ENCODE measurements at regions not wholly inside any gene's neighbourhood (a gene's known extent, or its start where the extent isn't known, plus 50 kb on each side); places are given as distances from the start of the nearest gene placed in this dataset.

DNA sequence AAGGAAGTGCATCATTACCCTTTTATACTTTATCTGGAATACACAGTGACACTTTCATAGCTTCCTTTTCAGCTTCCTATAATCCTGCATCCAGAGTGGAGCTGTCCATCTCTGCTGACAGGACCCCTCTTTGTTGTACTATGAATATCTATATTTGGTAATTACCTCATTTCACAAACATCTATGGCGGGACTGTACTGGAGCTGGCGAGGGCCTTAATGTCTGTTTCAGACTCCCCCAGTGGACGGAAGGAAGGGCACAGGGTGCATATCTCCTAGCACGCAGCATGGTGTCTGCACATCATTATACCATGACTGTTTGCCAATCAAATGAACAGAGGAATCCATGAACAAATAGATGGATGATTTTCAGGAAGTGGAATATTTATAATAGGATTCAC, 142.3 kb downstream of the SOX11 start:
- H3K4me3 Mint-ChIP-seq, result no peak overlapping the region

DNA sequence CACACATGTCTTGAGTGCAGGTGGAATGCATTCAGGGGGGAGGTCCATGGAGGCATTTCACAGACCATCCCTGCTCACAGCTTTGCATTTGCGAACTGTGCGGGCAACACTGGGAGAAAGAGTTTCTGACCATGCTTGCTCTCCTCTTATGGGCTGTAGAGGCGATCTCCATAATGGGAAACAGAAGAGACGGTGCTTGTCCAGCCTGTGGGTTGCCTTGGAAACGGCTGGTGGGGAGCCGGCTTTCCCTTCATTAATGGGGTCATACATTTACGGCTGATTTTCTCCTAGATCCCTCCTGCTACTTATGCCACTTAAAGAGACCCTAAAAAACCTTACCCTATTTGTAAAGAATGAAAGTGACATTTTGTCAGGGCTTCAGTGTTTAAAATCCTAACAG, 147.4 kb downstream of the SOX11 start:
- no peaks in the 10 kb centered on the region for H3K4me1 ChIP-seq (ENCODE audit: control insufficient read depth in 2 of 2, insufficient read depth in 2 of 2, low read length in 2 of 2)
- intact Hi-C loops (cut with micrococcal nuclease), result no loop called here
- H3K9me3 ChIP-seq (ENCODE audit: control insufficient read depth in 2 of 3, low read length in 3 of 3), result no peaks in the 10 kb centered on the region
- ATAC-seq (no peak), DNase-seq (no peak)
- H3K27me3 ChIP-seq (ENCODE audit: control insufficient read depth in 2 of 2, insufficient read depth in 2 of 2, low read length in 2 of 2), result no peaks in the 10 kb centered on the region
- no peaks in the 10 kb centered on the region for H3K36me3 ChIP-seq (ENCODE audit: control insufficient read depth in 2 of 3, insufficient read depth in 3 of 3, low read length in 3 of 3)
- H3K36me3 Mint-ChIP-seq, result no peaks in the 10 kb centered on the region
- no peak overlapping the region for H3K4me3 Mint-ChIP-seq
- ChIA-PET CTCF (no interaction called here), POLR2A (no interaction called here)
- no peaks in the 10 kb centered on the region for H3K4me1 Mint-ChIP-seq
- no peak overlapping the region for H3K27ac ChIP-seq (ENCODE audit: low read depth, low read length)
- peaks cover 0 to 8% (median 0%) of the 10 kb centered on the region in 11 donors for H3K9me3 Mint-ChIP-seq
- peaks cover 0 to 10% (median 0%) of the 10 kb centered on the region in 5 donors for H3K27me3 Mint-ChIP-seq
- no peak overlapping the region for H3K4me3 ChIP-seq (ENCODE audit: low read length)
- no peak overlapping the region for H3K27ac Mint-ChIP-seq

More for the DNA sequence above, 142.3 kb downstream of the SOX11 start:
- H3K27me3 ChIP-seq (ENCODE audit: control insufficient read depth in 2 of 2, insufficient read depth in 2 of 2, low read length in 2 of 2), result no peaks in the 10 kb centered on the region
- Mint-ChIP-seq H3K9me3 (peaks cover 0 to 10% (median 3%) of the 10 kb centered on the region in 11 donors), H3K4me1 (no peaks in the 10 kb centered on the region), H3K27me3 (no peaks in the 10 kb centered on the region), H3K27ac (no peak overlapping the region), H3K36me3 (no peaks in the 10 kb centered on the region)
- POLR2A ChIA-PET, result no interaction called here
- H3K27ac ChIP-seq (ENCODE audit: low read depth, low read length), result no peak overlapping the region
- no peaks in the 10 kb centered on the region for H3K4me1 ChIP-seq (ENCODE audit: control insufficient read depth in 2 of 2, insufficient read depth in 2 of 2, low read length in 2 of 2)
- no peaks in the 10 kb centered on the region for H3K9me3 ChIP-seq (ENCODE audit: control insufficient read depth in 2 of 3, low read length in 3 of 3)
- CTCF ChIA-PET, result no interaction called here
- no peak overlapping the region for H3K4me3 ChIP-seq (ENCODE audit: low read length)
- no peak for ATAC-seq
- intact Hi-C loops (cut with micrococcal nuclease), result no loop called here
- no peak for DNase-seq
- H3K36me3 ChIP-seq (ENCODE audit: control insufficient read depth in 2 of 3, insufficient read depth in 3 of 3, low read length in 3 of 3), result no peaks in the 10 kb centered on the region

DNA sequence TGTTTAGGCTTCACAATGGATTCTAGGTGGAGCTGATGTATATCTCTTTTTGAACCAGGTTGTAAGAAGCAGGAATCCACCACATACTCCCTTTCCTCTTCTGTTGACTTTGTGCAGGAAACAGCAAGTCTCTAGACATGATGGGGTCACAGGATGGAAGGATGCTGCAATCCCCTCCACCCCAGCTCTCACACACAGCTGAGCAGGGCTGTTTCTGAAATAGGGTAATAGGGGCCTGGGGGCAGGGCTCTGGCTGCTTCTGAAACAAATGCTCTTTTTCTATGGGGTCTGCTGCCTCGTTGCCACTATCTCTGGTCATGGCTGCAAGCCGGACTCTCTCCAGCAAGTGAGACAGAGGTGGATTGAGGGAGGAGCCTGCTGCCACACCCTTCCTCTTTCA, 148.9 kb downstream of the SOX11 start:
- Histone ChIP-seq H3K27ac (ENCODE audit: low read depth, low read length) (no peak overlapping the region), H3K4me3 (ENCODE audit: low read length) (no peak overlapping the region), H3K27me3 (ENCODE audit: control insufficient read depth in 2 of 2, insufficient read depth in 2 of 2, low read length in 2 of 2) (no peaks in the 10 kb centered on the region), H3K9me3 (ENCODE audit: control insufficient read depth in 2 of 3, low read length in 3 of 3) (no peaks in the 10 kb centered on the region), H3K4me1 (ENCODE audit: control insufficient read depth in 2 of 2, insufficient read depth in 2 of 2, low read length in 2 of 2) (no peaks in the 10 kb centered on the region), H3K36me3 (ENCODE audit: control insufficient read depth in 2 of 3, insufficient read depth in 3 of 3, low read length in 3 of 3) (no peaks in the 10 kb centered on the region)
- peaks cover 0 to 10% (median 0%) of the 10 kb centered on the region in 5 donors for H3K27me3 Mint-ChIP-seq
- H3K4me3 Mint-ChIP-seq, result no peak overlapping the region
- ChIA-PET POLR2A (no interaction called here), CTCF (no interaction called here)
- H3K27ac Mint-ChIP-seq, result no peak overlapping the region
- no peak for ATAC-seq
- intact Hi-C loops (cut with micrococcal nuclease), result no loop called here
- DNase-seq, result no peak
- no peaks in the 10 kb centered on the region for H3K4me1 Mint-ChIP-seq
- H3K9me3 Mint-ChIP-seq, result peaks cover 0 to 16% (median 0%) of the 10 kb centered on the region in 11 donors
- no peaks in the 10 kb centered on the region for H3K36me3 Mint-ChIP-seq

DNA sequence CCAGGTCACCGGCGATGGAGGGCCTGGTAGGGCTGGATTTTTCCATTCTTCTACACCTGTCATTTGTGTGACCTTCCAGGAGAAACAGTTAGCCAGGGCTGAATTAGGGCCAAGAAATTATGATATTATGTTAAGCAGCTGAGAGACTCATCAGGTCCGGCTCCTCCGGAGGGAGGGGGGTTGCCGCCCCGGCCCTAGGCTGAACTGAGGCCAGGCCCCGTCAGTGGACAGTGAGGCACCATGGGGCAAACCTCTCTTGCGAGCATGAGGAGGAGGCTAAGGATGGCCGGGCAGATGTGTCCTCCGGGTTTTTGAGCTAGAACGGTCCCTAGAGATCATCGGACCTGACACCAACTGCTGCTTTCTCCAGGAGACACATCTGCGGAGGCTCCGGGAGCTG, 150.1 kb downstream of the SOX11 start:
- POLR2A ChIA-PET, result no interaction called here
- Histone ChIP-seq H3K36me3 (ENCODE audit: control insufficient read depth in 2 of 3, insufficient read depth in 3 of 3, low read length in 3 of 3) (no peaks in the 10 kb centered on the region), H3K4me1 (ENCODE audit: control insufficient read depth in 2 of 2, insufficient read depth in 2 of 2, low read length in 2 of 2) (no peaks in the 10 kb centered on the region), H3K9me3 (ENCODE audit: control insufficient read depth in 2 of 3, low read length in 3 of 3) (no peaks in the 10 kb centered on the region), H3K27ac (ENCODE audit: low read depth, low read length) (no peak overlapping the region), H3K27me3 (ENCODE audit: control insufficient read depth in 2 of 2, insufficient read depth in 2 of 2, low read length in 2 of 2) (no peaks in the 10 kb centered on the region), H3K4me3 (ENCODE audit: low read length) (no peak overlapping the region)
- CTCF ChIA-PET, result no interaction called here
- intact Hi-C loops (cut with micrococcal nuclease), result no loop called here
- Mint-ChIP-seq H3K9me3 (peaks cover 0 to 16% (median 3%) of the 10 kb centered on the region in 11 donors), H3K4me3 (no peak overlapping the region), H3K4me1 (no peaks in the 10 kb centered on the region), H3K36me3 (no peaks in the 10 kb centered on the region), H3K27ac (no peak overlapping the region), H3K27me3 (peaks cover 0 to 10% (median 0%) of the 10 kb centered on the region in 5 donors)
- ATAC-seq (no peak), DNase-seq (no peak)

DNA sequence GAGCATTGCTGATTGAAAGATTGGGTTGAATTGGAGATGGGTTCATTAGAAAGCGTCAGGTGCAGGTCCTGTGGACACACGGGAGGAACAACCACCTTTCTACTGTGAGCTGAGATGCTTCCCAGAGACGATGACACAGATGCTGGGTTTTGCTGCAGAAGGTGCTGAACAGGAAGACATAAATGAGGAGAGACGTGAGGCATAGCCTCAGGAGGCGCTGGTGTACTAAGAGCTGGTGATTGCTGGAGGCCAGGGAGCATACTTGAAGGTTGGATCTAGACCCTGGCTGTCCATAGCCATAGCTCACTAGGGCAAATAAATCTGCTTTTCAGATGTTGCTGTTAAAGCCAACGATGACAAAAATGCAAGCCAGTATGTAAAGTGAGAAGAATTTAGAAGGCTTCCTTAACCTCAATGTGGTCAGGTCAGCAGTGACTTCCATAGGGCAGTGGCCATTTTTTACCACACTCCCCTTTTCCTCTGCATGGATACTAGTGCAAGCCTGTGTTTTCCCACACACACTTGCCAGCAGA, 153.7 kb downstream of the SOX11 start:
- no peak overlapping the region for H3K4me3 ChIP-seq (ENCODE audit: low read length)
- no peak for ATAC-seq
- Mint-ChIP-seq H3K36me3 (no peaks in the 10 kb centered on the region), H3K27ac (no peak overlapping the region), H3K4me3 (no peak overlapping the region), H3K4me1 (no peaks in the 10 kb centered on the region), H3K9me3 (peaks cover 0 to 16% (median 0%) of the 10 kb centered on the region in 11 donors), H3K27me3 (peaks cover 0 to 10% (median 0%) of the 10 kb centered on the region in 5 donors)
- ChIA-PET CTCF (no interaction called here), POLR2A (no interaction called here)
- H3K36me3 ChIP-seq (ENCODE audit: control insufficient read depth in 2 of 3, insufficient read depth in 3 of 3, low read length in 3 of 3), result no peaks in the 10 kb centered on the region
- no peaks in the 10 kb centered on the region for H3K4me1 ChIP-seq (ENCODE audit: control insufficient read depth in 2 of 2, insufficient read depth in 2 of 2, low read length in 2 of 2)
- no peak overlapping the region for H3K27ac ChIP-seq (ENCODE audit: low read depth, low read length)
- no peak for DNase-seq
- H3K9me3 ChIP-seq (ENCODE audit: control insufficient read depth in 2 of 3, low read length in 3 of 3), result no peaks in the 10 kb centered on the region
- no peaks in the 10 kb centered on the region for H3K27me3 ChIP-seq (ENCODE audit: control insufficient read depth in 2 of 2, insufficient read depth in 2 of 2, low read length in 2 of 2)
- intact Hi-C loops (cut with micrococcal nuclease), result no loop called here

DNA sequence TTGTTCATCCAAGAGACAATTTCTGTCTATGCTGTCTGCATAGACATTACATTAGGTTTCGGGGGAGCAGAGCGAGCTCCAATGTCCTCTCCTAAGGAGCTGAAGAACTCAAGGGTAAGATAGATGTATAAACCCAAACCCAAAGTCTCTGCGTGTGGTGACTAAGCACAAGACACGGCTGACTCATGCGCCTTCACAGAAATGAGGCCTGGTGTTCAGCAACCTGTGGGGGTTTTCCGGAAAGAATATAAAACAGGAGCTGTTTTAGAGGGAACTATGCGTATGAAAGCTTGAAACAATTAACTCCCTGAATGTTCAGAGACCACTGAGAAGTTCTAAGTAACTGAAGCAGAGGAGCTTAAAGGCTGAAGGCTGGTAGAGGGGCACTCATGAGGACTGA, 154.7 kb downstream of the SOX11 start:
- H3K4me1 ChIP-seq (ENCODE audit: control insufficient read depth in 2 of 2, insufficient read depth in 2 of 2, low read length in 2 of 2), result no peaks in the 10 kb centered on the region
- H3K27me3 ChIP-seq (ENCODE audit: control insufficient read depth in 2 of 2, insufficient read depth in 2 of 2, low read length in 2 of 2), result no peaks in the 10 kb centered on the region
- H3K9me3 ChIP-seq (ENCODE audit: control insufficient read depth in 2 of 3, low read length in 3 of 3), result no peaks in the 10 kb centered on the region
- Mint-ChIP-seq H3K4me3 (no peak overlapping the region), H3K36me3 (no peaks in the 10 kb centered on the region), H3K27ac (no peak overlapping the region), H3K27me3 (peaks cover 0 to 4% (median 0%) of the 10 kb centered on the region in 5 donors), H3K9me3 (peaks cover 0 to 12% (median 0%) of the 10 kb centered on the region in 11 donors), H3K4me1 (peaks cover 0 to 1% (median 0%) of the 10 kb centered on the region in 7 donors)
- no peak overlapping the region for H3K27ac ChIP-seq (ENCODE audit: low read depth, low read length)
- intact Hi-C loops (cut with micrococcal nuclease), result no loop called here
- POLR2A ChIA-PET, result no interaction called here
- no peaks in the 10 kb centered on the region for H3K36me3 ChIP-seq (ENCODE audit: control insufficient read depth in 2 of 3, insufficient read depth in 3 of 3, low read length in 3 of 3)
- no peak overlapping the region for H3K4me3 ChIP-seq (ENCODE audit: low read length)
- CTCF ChIA-PET, result no interaction called here
- ATAC-seq, result no peak
- no peak for DNase-seq

DNA sequence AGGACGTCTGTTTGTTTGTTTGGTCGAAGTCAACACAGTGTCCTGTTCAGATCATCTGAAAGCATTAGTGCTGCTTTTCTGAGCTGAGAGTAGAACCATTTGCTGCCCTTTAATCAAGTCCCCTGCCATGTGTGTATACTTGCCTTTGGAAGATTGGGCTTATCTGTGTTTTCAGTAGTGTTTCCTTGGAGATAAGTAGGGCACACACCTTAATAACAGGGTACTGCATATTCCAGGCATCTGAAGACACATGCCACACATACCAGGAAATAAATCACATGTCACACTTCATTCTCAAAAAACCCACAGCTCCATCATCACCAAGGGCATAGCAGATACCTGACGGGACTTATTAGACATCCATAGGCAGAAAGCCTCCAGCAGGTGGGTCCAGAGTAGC, 157.4 kb downstream of the SOX11 start:
- Histone ChIP-seq H3K4me3 (ENCODE audit: low read length) (no peak overlapping the region), H3K9me3 (ENCODE audit: control insufficient read depth in 2 of 3, low read length in 3 of 3) (no peaks in the 10 kb centered on the region), H3K4me1 (ENCODE audit: control insufficient read depth in 2 of 2, insufficient read depth in 2 of 2, low read length in 2 of 2) (no peaks in the 10 kb centered on the region), H3K27me3 (ENCODE audit: control insufficient read depth in 2 of 2, insufficient read depth in 2 of 2, low read length in 2 of 2) (no peaks in the 10 kb centered on the region), H3K36me3 (ENCODE audit: control insufficient read depth in 2 of 3, insufficient read depth in 3 of 3, low read length in 3 of 3) (no peaks in the 10 kb centered on the region), H3K27ac (ENCODE audit: low read depth, low read length) (no peak overlapping the region)
- POLR2A ChIA-PET, result no interaction called here
- H3K27me3 Mint-ChIP-seq, result no peaks in the 10 kb centered on the region
- no peak overlapping the region for H3K4me3 Mint-ChIP-seq
- H3K4me1 Mint-ChIP-seq, result peaks cover 0 to 1% (median 0%) of the 10 kb centered on the region in 7 donors
- no peak overlapping the region for H3K27ac Mint-ChIP-seq
- H3K9me3 Mint-ChIP-seq, result peaks cover 0 to 8% (median 0%) of the 10 kb centered on the region in 11 donors
- no peaks in the 10 kb centered on the region for H3K36me3 Mint-ChIP-seq
- CTCF ChIA-PET, result no interaction called here
- no peak for ATAC-seq
- no peak for DNase-seq
- intact Hi-C loops (cut with micrococcal nuclease), result no loop called here
